Activated CD8-positive, alpha-beta memory T cell treated with anti-CD3 and anti-CD28 coated beads for 1 hour (primary cell): ENCODE measurements at regions not wholly inside any gene's neighbourhood (a gene's known extent, or its start where the extent isn't known, plus 50 kb on each side); places are given as distances from the start of the nearest gene placed in this dataset.

Experiments used
- DNase-seq, 2 donors: peaks; one replicate each; pipeline ENCODE4 v3.0.0-alpha.2; 2020; ENCODE audit warnings: low read depth in 1 of 2; ENCODE audit errors: extremely low read depth in 1 of 2

- no peak for DNase-seq
Observed at GRCh38 chr15:62528505-62528904, 363.4 kb upstream of the C2CD4B start.

- no peak for DNase-seq
Observed at GRCh38 chr15:62532367-62532766, 367.3 kb upstream of the C2CD4B start.

GRCh38 chr15:62533687-62534086 lies 368.6 kb upstream of the C2CD4B start:
- DNase-seq, result no peak

- DNase-seq, result no peak
Observed at GRCh38 chr15:62534996-62535395, 369.9 kb upstream of the C2CD4B start.

- no peak for DNase-seq
Observed at GRCh38 chr15:62539236-62539635, 374.2 kb upstream of the C2CD4B start.

- no peak for DNase-seq
Observed at GRCh38 chr15:62541250-62541649, 376.2 kb upstream of the C2CD4B start.

- DNase-seq, result no peak
Observed at GRCh38 chr15:62541846-62542245, 376.8 kb upstream of the C2CD4B start.

- no peak for DNase-seq
Observed at GRCh38 chr15:62544446-62544845, 379.4 kb upstream of the C2CD4B start.

- no peak for DNase-seq
Observed at GRCh38 chr15:62545467-62546227, 380.6 kb upstream of the C2CD4B start.

- DNase-seq, result no peak
Observed at GRCh38 chr15:62546628-62547027, 381.5 kb upstream of the C2CD4B start.

GRCh38 chr15:62547584-62547983 lies 382.5 kb upstream of the C2CD4B start:
- DNase-seq, result no peak

- no peak for DNase-seq
Observed at GRCh38 chr15:62549345-62549970, 384.4 kb upstream of the C2CD4B start.

GRCh38 chr15:62550106-62550505 lies 385.0 kb upstream of the C2CD4B start:
- no peak for DNase-seq

GRCh38 chr15:62552444-62552843 lies 387.4 kb upstream of the C2CD4B start:
- no peak for DNase-seq

GRCh38 chr15:62553911-62554563 lies 389.0 kb upstream of the C2CD4B start:
- DNase-seq, result no peak

GRCh38 chr15:62558640-62559380 lies 393.7 kb upstream of the C2CD4B start:
- no peak for DNase-seq

GRCh38 chr15:62559381-62559733 lies 394.3 kb upstream of the C2CD4B start:
- no peak for DNase-seq

- no peak for DNase-seq
Observed at GRCh38 chr15:62561059-62561519, 396.0 kb upstream of the C2CD4B start.

GRCh38 chr15:62561571-62561970 lies 396.5 kb upstream of the C2CD4B start:
- DNase-seq, result no peak

- no peak for DNase-seq
Observed at GRCh38 chr15:62564886-62565633, 400.0 kb upstream of the C2CD4B start.

GRCh38 chr15:62565634-62566026 lies 400.5 kb upstream of the C2CD4B start:
- no peak for DNase-seq
